ENCODE measurements at regions not wholly inside any gene's neighbourhood (a gene's known extent, or its start where the extent isn't known, plus 50 kb on each side); places are given as distances from the start of the nearest gene placed in this dataset.

- no peak for DNase-seq (ENCODE audit: low spot score)
- no peak for ATAC-seq (ENCODE audit: low FRiP score)
- TF ChIP-seq, protein P1, sequence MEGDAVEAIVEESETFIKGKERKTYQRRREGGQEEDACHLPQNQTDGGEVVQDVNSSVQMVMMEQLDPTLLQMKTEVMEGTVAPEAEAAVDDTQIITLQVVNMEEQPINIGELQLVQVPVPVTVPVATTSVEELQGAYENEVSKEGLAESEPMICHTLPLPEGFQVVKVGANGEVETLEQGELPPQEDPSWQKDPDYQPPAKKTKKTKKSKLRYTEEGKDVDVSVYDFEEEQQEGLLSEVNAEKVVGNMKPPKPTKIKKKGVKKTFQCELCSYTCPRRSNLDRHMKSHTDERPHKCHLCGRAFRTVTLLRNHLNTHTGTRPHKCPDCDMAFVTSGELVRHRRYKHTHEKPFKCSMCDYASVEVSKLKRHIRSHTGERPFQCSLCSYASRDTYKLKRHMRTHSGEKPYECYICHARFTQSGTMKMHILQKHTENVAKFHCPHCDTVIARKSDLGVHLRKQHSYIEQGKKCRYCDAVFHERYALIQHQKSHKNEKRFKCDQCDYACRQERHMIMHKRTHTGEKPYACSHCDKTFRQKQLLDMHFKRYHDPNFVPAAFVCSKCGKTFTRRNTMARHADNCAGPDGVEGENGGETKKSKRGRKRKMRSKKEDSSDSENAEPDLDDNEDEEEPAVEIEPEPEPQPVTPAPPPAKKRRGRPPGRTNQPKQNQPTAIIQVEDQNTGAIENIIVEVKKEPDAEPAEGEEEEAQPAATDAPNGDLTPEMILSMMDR (IDR thresholded peaks at IDR 0.05): no peak
These were observed 344.9 kb downstream of the BRD1 start for GRCh38 chr22:49482811-49483210.

DNA sequence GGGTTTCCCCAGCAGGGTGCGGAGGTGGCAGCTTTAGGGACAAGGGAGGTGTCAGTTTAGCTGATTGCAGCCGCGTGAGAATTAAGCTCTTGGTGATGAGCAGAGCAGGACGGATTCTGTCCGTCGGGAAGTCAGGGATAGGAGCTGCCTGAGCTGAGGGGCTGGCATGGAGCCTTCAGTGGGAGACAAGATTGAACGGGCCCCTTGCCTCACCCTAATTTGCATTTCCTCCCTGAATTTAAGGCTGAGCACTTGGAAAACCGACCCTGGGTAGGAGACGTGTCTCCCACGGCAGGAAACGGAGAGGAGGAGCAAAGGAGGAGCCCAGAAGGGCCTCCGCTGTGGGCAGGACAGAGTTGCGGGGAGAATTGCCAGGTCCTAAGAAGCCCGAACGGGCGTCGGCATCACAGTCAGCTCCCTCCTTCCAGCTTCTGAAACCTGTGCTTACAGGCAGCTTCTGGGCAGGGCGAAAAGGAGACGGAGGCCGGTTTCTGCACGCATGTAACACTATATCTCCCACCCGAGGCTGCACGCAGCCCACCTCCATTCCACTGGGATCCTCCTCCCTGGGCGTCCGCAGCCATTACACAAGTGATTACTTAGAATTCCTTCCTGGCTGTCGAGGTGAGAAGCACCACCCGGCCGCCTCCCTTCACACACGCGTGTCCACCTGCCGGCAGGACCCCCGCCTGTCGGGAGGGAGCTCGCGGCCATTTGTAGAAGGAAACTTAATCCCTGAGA lies 345.8 kb downstream of the BRD1 start:
- TF ChIP-seq, protein P1 (IDR thresholded peaks at IDR 0.05): no peak
- DNase-seq (ENCODE audit: low spot score) (no peak), ATAC-seq (ENCODE audit: low FRiP score) (peak; percentile 81)

- ATAC-seq (ENCODE audit: low FRiP score): peak; percentile 19
- TF ChIP-seq, protein P1 (IDR thresholded peaks at IDR 0.05): no peak
- no peak for DNase-seq (ENCODE audit: low spot score)
These were observed 346.6 kb downstream of the BRD1 start for GRCh38 chr22:49480896-49481658.

- TF ChIP-seq, protein P1 (IDR thresholded peaks at IDR 0.05): no peak
These were observed 347.3 kb downstream of the BRD1 start for GRCh38 chr22:49480331-49480730.

DNA sequence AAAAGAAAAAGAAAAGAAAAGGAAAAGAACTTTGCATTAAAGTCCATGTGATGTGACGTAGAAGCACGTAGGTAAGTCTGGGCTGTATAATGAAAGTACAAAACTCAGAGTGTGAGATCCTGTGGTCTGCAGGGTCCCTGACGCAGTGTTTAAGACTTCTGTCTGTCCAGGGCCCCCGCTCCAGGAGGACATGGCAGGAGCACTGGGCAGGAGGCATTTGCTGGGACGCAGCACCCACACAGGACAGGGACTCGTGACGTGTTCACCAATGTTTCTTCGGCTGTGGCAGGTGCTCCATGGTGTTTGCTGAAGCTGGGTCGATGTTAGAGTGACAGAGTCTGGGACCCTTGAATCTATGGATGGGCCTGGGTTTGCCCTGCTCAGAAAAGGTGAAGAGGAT lies 348.1 kb downstream of the BRD1 start:
- DNase-seq (ENCODE audit: low spot score) (no peak), ATAC-seq (ENCODE audit: low FRiP score) (no peak)
- TF ChIP-seq, protein P1 (IDR thresholded peaks at IDR 0.05): no peak

More at GRCh38 chr22:49480331-49480730, 347.3 kb downstream of the BRD1 start:
- DNase-seq (ENCODE audit: low spot score) (no peak), ATAC-seq (ENCODE audit: low FRiP score) (no peak)

GRCh38 chr22:49476800-49477400 lies 350.8 kb downstream of the BRD1 start:
- TF ChIP-seq, protein P1 (IDR thresholded peaks at IDR 0.05): no peak

More at GRCh38 chr22:49476800-49477400, 350.8 kb downstream of the BRD1 start:
- DNase-seq (ENCODE audit: low spot score) (no peak), ATAC-seq (ENCODE audit: low FRiP score) (no peak)

Measured in omental fat pad (tissue), 3 donors.